Frontal cortex (tissue), 3 donors: ENCODE measurements at regions not wholly inside any gene's neighbourhood (a gene's known extent, or its start where the extent isn't known, plus 50 kb on each side); places are given as distances from the start of the nearest gene placed in this dataset.

Experiments used
- DNase-seq, 2 donors: peaks; one replicate each; pipeline ENCODE4 v3.0.0; 2012; ENCODE audit warnings: low spot score in 2 of 2
- FAIRE-seq: peaks from 2 replicates; lab custom pipeline; 2012; peaks lifted over from hg19 to GRCh38; lab: Jason Lieb, UNC
- donor health status: control.
- donor health status: control.
- donor health status: control.

DNA sequence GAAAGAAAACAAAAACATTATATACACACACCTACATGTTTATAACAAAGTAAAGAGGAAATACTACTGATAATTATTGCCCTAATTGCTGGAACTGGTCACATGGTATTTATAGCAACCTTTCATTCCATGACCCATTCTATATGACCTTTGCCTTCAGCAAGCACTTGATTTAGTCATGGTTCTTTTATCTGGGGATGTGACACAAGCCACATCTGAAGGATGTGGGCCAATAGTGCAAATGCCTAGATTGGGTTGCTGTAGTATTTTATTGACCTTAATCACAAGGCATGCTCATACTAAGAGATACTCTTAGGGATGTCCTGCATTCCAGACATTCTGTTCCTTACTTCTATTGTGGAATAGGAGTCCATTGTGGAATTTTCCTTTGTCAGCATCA is 723.5 kb upstream of the POM121L12 start:
- FAIRE-seq, result no peak

DNA sequence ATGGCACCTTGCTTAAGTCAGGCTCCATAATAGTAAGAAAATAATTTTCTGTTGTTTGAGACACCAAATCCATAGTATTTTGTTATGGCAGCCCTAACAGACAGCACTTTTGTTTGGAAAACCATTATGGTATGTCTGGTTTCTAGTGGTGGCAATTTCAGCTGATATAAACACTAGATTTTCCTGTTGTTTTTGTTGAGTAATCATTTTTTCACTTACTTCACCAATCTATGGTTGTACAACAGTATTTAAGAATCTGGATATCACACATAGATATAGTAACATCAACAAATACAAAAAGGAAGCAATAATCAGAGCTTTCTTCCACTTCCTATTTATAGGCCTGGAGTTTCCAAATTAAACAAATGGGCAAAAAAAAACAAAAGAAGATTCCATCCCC is 725.8 kb upstream of the POM121L12 start:
- DNase-seq (no peak), FAIRE-seq (no peak)

More for the DNA sequence above, 723.5 kb upstream of the POM121L12 start:
- no peak for DNase-seq

DNA sequence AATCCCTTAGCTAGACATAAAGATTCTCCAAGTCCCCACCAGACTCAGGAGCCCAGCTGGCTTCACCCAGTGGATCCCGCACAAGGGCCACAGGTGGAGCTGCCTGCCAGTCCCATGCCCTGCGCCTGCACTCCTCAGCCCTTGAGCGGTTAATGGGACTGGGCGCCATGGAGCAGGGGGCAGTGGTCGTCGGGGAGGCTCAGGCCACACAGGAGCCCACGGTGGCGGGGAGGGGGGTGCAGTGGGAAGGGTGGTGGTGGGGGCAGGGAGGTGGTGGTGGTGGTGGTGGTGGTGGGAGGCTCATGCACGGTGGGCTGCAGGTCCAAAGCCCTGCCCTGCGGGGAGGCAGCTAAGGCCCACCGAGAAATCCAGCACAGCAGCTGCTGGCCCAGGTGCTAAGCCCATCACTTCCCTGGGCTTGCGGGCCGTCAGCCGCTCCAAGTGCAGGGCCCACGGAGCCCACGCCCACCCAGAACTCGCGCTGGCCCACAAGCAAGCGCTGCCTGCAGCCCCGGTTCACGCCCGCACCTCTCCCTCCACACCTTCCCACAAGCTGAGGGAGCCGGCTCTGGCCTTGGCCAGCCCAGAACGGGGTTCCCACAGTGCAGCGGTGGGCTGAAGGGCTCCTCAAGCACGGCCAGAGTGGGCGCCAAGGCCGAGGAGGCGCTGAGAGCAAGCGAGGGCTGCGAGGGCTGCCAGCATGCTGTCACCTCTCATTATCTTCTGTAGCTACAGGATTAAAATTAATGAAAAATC is 732.5 kb upstream of the POM121L12 start:
- DNase-seq (no peak), FAIRE-seq (no peak)

DNA sequence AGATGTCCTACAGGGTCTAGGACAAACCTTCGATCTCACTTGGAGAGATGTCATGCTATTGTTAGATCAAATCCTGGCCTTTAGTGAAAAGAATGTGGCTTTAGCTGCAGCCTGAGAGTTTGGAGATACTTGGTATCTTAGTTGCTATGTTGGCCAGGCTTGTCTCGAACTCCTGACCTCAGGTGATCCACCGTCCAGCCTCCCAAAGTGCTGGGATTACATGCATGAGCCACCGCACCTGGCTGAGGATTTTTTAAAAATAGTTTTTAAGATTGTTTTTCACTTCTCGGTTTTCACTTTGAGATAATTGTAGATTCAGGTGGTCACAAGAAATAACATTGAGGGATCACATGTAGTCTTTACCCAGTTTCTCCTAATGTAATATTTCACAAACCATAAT is 738.3 kb upstream of the POM121L12 start:
- DNase-seq (no peak), FAIRE-seq (no peak)

DNA sequence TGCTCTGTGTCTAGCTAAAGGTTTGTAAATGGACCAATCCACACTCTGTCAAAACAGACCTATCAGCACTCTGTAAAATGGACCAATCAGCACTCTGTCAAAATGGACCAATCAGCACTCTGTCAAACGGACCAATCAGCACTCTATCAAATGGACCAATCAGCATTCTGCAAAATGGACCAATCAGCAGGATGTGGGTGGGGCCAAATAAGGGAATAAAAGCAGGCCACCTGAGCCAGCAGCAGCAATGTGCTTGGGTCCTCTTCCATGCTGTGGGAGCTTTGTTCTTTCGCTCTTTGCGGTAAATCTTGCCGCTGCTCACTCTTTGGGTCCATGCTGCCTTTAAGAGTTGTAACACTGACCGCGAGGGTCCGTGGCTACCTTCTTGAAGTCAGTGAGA is 740.5 kb upstream of the POM121L12 start:
- DNase-seq, result no peak
- no peak for FAIRE-seq

DNA sequence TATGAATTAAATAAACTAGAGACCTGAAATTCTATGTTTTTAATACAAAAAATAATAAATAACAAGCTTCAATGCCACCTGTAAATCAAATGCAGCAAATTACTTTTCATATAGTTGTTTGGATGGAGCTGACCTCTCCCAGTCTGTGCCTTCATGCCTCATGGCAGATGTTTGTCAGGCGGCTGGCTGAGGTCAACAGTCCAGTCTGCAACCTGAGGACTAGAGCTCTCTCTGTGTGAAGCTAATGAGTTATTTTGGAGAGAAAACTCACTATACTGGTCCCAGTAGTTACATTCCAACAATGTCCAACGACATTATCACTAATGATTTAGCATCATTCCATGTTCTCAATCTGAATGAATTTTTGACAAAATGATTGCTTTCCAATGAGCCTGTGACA is 746.2 kb upstream of the POM121L12 start:
- no peak for FAIRE-seq

DNA sequence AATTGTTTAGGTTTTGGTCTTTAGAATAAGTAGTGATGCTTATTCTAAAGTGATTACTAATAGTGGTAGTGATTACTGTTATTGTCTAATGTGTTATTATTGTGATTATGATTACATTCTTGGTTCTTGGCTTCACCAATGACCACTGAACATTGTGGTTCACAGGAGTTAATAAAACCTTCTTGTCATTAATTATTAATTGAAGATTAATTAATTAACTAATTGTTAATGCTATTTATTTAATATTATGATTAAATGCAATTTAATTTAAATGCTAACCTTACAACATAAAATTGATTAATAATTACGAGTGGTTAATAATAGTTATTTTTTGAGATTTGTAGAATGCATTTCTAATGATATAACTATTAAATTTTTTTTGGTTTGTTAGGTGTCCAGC is 747.7 kb upstream of the POM121L12 start:
- FAIRE-seq, result peak; percentile 77

More for the DNA sequence above, 746.2 kb upstream of the POM121L12 start:
- no peak for DNase-seq

DNA sequence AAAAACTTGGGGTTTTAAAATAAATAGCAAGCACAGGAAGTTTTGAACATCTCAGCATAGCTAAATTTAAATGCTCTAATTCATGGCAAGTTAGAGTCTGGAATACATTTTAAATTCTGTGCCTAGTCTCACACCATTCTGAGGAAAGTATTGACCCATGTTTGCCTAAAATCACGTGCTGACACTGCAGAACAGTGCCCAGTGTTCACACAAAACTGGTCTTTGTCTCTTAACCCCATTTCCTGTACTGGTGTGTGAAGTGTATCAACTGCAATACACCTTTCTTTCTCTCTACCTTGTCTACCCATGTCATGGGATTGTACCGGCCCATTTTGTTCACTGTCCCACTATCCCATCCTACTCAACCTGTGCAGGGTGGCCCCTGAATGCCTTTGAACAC is 749.7 kb upstream of the POM121L12 start:
- FAIRE-seq (no peak), DNase-seq (no peak)

More for the DNA sequence above, 747.7 kb upstream of the POM121L12 start:
- no peak for DNase-seq

DNA sequence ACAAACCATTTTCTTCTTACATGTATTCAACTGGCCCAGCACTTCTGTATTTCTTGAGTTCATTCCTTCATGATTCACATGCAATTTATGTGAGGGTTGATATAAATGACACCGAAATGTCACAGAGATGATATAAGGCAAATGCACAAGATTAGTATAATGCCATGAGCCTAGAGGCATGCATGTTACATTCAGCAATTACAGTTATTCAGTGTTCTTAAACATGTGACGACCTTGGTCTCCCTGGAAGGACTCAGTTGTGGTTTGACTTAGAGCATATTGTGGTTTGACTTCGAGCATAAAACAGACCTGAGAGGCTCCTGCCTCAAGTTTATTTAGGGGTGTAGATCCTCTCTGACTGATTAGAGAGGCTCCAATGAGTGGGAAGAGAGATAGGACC is 752.1 kb upstream of the POM121L12 start:
- no peak for DNase-seq
- FAIRE-seq, result no peak

DNA sequence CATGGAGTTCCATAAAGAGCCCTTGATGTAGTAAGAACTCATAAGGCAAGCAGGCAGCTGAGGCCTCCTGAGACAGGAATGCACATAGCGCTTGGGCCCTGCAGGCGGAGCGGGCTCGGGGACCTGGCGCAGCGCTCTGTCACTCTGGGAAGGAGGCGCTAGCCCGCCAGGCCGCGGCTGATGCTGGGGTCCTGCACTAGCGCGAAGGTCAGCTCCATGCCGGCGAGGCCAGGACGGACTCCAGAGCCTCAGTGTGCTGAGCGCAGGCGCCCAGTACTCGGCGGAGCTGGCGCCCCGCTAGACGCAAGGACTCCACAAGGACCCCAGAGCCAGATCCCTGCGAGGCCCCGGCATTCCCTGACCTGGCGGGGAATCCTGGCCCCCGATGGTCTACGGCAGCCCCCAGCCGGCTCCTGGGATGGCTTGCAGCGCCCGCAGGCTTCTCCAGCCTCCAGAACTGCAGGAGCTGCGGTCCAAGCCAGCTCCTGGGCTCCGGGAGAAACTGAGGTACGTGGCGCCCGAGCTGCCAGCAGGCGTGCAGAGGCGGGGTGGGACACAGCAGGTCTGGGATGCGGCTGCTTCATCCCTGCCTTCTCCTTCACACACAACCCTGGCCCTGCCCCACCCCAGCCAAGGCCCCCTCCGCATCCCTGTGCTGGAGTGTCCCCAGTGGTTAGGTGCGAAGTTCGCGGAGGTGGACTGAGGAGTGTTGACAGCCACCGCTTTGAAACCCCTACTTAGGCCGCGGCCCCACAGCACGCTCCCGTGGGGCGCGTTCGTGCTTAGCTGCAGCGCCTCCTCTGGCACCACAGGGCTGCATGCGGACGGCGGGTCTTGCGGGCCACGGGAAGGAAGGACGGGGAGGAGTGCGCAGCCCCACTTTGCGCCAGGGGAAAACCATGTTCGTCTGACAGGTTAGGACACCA is 761.5 kb upstream of the POM121L12 start:
- no peak for FAIRE-seq
- DNase-seq, result no peak

DNA sequence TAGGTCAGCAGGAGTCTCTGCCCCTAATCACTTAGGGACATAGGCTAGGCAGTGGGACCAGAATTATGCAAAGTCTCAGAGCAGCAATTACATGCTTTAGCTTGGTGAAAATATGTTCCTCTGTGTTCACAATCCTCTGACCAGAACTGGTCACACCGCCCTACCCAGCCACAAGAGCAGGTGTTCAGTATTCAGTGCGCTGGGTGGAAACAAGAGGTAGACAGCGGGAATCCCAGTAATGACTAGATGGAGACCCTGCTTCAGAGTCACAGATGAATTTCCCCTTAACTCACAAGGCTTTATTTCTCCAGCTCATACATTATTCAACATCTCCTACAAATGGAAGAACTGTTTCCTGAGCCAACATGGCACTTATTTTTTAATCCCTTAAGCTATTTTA is 763.7 kb upstream of the POM121L12 start:
- FAIRE-seq (no peak), DNase-seq (no peak)

DNA sequence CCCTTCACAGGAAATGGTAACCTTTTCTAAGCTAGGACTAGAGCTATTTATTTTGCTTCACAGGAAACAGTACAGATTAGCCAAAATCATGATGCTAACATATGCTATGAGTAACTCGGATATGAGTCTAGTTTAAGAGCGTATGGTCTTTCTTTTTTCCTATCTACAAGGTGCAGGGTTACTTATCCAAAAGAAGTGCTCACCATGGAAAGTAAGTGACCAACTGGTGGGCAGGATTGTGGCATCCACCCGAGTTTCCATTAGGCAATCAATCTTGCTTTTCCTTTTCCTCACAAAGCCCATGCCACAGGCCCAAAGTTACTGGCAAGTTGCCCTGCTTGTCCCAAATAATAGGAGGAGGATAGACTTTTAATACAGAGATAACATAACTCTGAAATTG is 765.1 kb upstream of the POM121L12 start:
- DNase-seq, result no peak
- FAIRE-seq, result no peak

DNA sequence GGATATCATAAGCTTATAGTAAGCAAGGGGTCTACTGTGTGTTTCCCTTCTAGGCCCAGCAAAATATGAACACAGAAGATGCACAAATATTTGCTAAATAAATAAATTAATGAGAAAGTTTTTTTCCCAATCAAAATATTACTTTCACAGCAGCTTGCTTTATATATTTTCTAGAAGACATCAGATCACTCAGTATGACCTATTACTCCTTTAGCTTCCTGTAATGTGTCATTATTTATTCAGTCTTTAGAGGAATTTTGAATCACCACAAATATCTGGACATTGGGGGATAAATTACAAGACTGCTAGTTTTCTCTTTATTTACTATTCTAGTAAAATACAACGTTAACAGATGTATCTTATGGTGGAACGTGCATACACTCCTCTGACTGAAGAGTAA is 765.8 kb upstream of the POM121L12 start:
- DNase-seq (no peak), FAIRE-seq (no peak)

DNA sequence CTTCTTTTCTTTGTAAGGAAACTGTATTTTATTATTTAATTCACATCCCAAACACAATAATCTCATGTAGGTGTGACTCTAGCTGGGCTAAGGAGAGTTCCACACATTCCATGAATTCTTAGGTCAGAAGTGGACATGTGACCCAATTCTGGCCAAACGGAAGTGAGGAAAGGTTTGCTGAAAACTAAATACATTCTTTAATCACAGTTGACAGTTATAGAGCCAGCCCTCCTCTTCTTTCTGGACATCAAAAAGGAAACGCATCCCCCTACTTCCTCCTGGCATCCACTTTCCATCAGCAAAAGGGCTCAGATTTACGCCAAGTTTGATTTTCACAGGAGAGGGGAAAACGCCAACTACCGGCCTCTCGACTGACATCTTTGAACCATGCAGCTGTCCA is 774.4 kb upstream of the POM121L12 start:
- DNase-seq (no peak), FAIRE-seq (no peak)

DNA sequence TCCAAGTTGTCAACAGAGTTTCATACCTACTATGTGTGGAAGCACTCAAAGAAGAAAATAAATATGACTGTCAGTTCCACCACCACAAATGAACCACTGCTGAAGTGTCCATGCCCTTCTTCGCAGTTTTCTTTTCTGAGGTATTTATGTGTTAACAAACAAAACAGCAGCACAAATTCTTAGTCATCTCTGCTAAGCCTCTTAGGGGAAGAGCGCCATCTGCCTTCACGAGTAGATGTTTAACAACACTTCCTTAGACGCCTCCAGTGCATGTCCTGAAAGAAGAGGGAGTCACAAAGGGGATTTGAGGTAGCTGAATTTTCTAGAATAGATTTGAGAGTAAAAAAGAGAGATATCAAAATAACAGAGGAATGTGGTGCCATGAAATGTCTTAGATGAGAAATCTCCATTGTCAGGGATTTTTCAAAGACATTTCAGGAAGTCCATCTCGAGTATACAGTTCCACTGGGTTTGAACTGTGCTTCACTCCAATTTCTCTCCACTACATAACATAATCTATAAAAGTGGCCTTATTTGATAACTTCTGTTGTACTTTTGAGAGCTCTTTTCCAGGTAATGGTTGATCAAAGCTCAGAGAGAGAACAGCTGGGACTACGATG is 775.3 kb upstream of the POM121L12 start:
- no peak for DNase-seq
- no peak for FAIRE-seq

DNA sequence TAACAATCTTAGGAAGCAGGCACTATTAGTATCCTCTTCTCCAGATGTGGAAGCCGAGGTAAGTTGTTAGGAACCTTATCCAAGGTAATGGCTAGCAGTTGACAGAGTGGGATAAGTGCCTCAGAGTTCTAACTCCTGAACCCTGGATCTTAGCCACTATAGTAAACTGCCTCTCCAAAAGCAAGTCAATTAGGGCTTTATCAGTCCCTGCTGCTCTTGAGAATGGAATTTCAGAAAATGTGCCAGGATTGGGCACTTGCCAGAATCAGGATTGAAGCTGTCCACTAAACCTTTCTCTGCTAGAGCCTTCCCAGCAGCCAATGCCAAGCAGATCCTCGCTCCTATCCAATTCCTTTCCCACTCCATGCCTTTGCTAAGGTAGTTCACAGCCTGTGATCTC is 777.5 kb upstream of the POM121L12 start:
- no peak for FAIRE-seq
- no peak for DNase-seq

DNA sequence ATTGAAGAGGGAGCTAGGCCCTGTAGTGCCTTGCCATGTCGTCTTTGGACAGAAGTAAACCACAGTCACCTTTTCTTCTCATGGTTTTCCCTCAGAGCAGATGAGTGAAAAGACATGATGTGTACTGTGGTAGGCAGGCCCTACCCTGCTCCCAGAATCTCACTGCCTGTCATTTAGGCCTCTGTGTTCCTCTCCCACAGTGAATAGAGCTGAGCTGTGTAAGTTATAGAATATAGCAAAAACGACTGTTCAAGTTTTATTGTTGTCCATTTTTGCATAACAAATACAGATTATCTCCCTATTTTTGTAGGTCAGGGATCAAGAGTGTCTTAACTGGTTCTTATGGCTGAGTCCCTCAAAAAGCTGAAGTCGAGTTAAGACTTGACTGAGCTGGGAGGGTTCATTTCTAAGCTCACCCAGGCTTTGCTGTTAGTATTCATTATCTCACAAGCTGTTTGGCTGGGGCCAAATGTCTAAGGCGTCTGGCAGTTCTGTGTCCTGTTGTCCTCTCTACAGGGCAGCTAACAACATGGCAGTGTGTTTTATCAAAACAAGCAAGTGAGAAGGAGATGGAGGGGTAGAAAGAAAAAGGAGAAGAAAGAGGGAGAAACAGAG is 780.9 kb upstream of the POM121L12 start:
- no peak for FAIRE-seq
- DNase-seq, result no peak

DNA sequence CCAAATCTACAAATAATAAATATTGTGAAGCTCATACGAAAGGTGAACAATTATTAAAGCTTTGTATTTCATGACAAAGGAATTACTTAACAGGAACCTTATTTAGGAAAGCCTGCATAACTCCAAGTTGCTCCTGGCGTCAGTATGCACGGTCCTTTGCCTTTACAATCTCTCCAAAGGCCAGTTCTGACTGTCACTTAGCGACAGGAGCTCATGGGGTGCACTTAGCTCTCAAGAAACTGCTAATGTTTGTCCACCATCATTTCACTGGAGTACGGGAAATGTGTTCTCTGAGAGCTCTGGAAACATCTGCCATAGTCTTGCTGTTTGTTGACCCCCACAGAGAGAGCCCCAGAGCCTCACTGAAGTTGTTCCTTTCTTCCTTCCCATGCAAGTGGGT is 781.5 kb upstream of the POM121L12 start:
- FAIRE-seq (no peak), DNase-seq (no peak)

DNA sequence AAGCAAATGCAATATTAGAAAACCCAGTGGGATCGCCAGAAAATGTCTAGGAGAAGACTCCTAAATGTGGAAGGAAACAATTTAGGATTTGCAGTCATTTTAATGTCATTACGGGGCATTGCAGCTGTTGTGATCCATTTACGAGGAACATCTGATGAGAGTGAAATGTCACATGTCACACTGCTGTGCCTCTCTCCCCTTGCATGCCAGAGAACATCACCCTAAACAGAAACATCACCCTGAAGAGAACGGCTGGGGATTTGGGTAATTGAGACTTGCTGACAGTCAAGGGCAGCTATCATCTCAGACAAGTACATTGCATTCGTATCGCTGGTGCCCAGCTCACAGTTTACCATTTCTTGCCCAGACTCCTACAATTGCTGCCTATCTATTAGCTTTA is 785.7 kb upstream of the POM121L12 start:
- no peak for FAIRE-seq
- no peak for DNase-seq

DNA sequence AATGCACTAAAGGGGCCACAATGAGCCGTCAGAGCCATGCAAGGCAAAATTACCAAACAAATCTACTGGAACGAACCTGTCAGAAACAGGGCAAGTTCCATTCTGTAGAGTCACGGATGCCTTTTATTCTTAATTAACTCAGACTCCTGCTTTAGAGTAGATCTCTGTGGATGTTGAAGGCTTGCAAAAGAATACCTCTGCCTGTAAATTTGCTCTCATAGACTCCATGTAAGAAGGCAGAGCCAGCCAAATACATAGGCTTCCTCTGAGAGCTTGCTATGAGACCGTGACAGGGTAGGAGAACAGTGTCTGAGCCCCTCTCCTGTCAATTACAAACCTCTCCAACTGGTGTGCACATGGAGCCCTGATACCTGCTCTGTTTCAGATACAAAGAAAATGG is 787.9 kb upstream of the POM121L12 start:
- FAIRE-seq (no peak), DNase-seq (no peak)
